OCI-LY3 (cell line): ENCODE measurements at regions not wholly inside any gene's neighbourhood (a gene's known extent, or its start where the extent isn't known, plus 50 kb on each side); places are given as distances from the start of the nearest gene placed in this dataset.

Source experiments
- CTCF ChIP-seq: fragments of 200-600, 300-600 bp; sonication (generic); IDR thresholded peaks from 2 replicates; pipeline ENCODE4 v1.5.1; 2014; ENCODE audit warnings: antibody characterized with exemption, low read length, low read depth
- EZH2phosphoT487 ChIP-seq: fragments of 200-600 bp; shearing (Covaris generic); IDR thresholded peaks from 2 replicates; pipeline ENCODE4 v1.6.1; 2018; ENCODE audit warnings: antibody characterized with exemption, mixed run types, low read depth

GRCh38 chr22:48874956-48875355, 952.7 kb downstream of the BRD1 start:
- no peak for TF ChIP-seq CTCF
- no peak for TF ChIP-seq EZH2phosphoT487
